ENCODE measurements at regions not wholly inside any gene's neighbourhood (a gene's known extent, or its start where the extent isn't known, plus 50 kb on each side); places are given as distances from the start of the nearest gene placed in this dataset.

- DNase-seq (ENCODE audit: low read depth in 3 of 3), result no peak
These were observed 54.2 kb upstream of the MYCBP2 start for GRCh38 chr13:77381059-77381458.

DNA sequence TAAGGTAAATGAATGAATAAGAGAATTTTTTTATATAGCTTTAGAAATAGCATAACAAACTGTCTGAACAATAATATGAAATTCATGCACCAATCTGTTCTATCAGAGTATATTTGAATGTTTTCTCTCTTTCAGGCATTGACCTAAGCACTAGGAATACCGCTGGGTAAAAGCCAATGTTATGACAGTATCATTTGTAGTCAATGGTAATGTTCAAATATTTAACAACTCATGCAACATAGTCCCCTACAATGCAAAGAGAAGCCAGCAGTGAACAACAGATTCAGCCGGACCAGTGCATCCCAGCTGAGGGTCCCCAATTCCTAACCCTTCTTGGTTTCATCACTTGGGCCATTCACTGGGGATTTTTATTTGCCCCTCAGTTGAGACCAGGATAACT is 52.6 kb upstream of the MYCBP2 start:
- no peak for DNase-seq (ENCODE audit: low read depth in 3 of 3)

GRCh38 chr13:77378662-77379061 is 51.8 kb upstream of the MYCBP2 start:
- DNase-seq (ENCODE audit: low read depth in 3 of 3), result no peak

DNA sequence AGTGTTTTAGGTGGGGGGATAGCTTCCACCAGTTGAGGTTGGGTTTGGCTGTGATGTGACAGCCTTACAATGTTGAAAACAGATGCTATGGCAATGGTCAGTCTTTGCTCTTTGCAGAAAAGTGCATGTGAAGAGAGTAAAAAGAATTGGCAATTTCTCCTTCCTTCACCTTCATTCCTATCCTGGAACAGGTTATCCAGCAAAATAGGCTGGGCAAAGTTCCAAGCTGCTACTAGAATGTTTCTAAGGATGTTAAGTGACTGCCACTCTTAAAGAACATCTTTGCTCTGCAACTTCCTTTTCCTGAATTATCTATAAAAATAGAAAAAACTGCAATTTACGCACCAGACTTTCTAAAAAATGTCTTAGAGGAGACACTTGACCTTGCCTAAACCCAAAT is 50.1 kb upstream of the MYCBP2 start:
- no peak for DNase-seq (ENCODE audit: low read depth in 3 of 3)
